ENCODE measurements at regions not wholly inside any gene's neighbourhood (a gene's known extent, or its start where the extent isn't known, plus 50 kb on each side); places are given as distances from the start of the nearest gene placed in this dataset.

GRCh38 chr20:10724449-10725173 lies 50.8 kb upstream of the JAG1 start:
- no peak for DNase-seq (ENCODE audit: low spot score)

GRCh38 chr20:10728873-10729670 lies 55.3 kb upstream of the JAG1 start:
- peak; percentile 33 for DNase-seq (ENCODE audit: low spot score)

- no peak for DNase-seq (ENCODE audit: low spot score)
Observed at GRCh38 chr20:10729785-10730184, 56.0 kb upstream of the JAG1 start.

GRCh38 chr20:10730629-10731183 lies 56.9 kb upstream of the JAG1 start:
- DNase-seq (ENCODE audit: low spot score): no peak

GRCh38 chr20:10731190-10731965 lies 57.6 kb upstream of the JAG1 start:
- DNase-seq (ENCODE audit: low spot score): peak; percentile 62

GRCh38 chr20:10733122-10733521 lies 59.3 kb upstream of the JAG1 start:
- DNase-seq (ENCODE audit: low spot score): no peak

GRCh38 chr20:10735195-10735949 lies 61.6 kb upstream of the JAG1 start:
- no peak for DNase-seq (ENCODE audit: low spot score)

GRCh38 chr20:10739134-10739533 lies 65.3 kb upstream of the JAG1 start:
- no peak for DNase-seq (ENCODE audit: low spot score)

- DNase-seq (ENCODE audit: low spot score): no peak
Observed at GRCh38 chr20:10739566-10739965, 65.8 kb upstream of the JAG1 start.

- no peak for DNase-seq (ENCODE audit: low spot score)
Observed at GRCh38 chr20:10741060-10741459, 67.3 kb upstream of the JAG1 start.

- no peak for DNase-seq (ENCODE audit: low spot score)
Observed at GRCh38 chr20:10745790-10746189, 72.0 kb upstream of the JAG1 start.

GRCh38 chr20:10747019-10747418 lies 73.2 kb upstream of the JAG1 start:
- no peak for DNase-seq (ENCODE audit: low spot score)

- no peak for DNase-seq (ENCODE audit: low spot score)
Observed at GRCh38 chr20:10749084-10749483, 75.3 kb upstream of the JAG1 start.

- no peak for DNase-seq (ENCODE audit: low spot score)
Observed at GRCh38 chr20:10752206-10752605, 78.4 kb upstream of the JAG1 start.

- no peak for DNase-seq (ENCODE audit: low spot score)
Observed at GRCh38 chr20:10754824-10755223, 81.0 kb upstream of the JAG1 start.

- peak; percentile 38 for DNase-seq (ENCODE audit: low spot score)
Observed at GRCh38 chr20:10758446-10758845, 84.6 kb upstream of the JAG1 start.

- DNase-seq (ENCODE audit: low spot score): peak; percentile 30
Observed at GRCh38 chr20:10761232-10761631, 87.4 kb upstream of the JAG1 start.

GRCh38 chr20:10761786-10762185 lies 88.0 kb upstream of the JAG1 start:
- no peak for DNase-seq (ENCODE audit: low spot score)

- DNase-seq (ENCODE audit: low spot score): no peak
Observed at GRCh38 chr20:10762216-10762615, 88.4 kb upstream of the JAG1 start.

GRCh38 chr20:10763112-10763511 lies 89.3 kb upstream of the JAG1 start:
- no peak for DNase-seq (ENCODE audit: low spot score)

GRCh38 chr20:10769700-10770099 lies 95.9 kb upstream of the JAG1 start:
- DNase-seq (ENCODE audit: low spot score): no peak
